ENCODE measurements at regions not wholly inside any gene's neighbourhood (a gene's known extent, or its start where the extent isn't known, plus 50 kb on each side); places are given as distances from the start of the nearest gene placed in this dataset.

DNA sequence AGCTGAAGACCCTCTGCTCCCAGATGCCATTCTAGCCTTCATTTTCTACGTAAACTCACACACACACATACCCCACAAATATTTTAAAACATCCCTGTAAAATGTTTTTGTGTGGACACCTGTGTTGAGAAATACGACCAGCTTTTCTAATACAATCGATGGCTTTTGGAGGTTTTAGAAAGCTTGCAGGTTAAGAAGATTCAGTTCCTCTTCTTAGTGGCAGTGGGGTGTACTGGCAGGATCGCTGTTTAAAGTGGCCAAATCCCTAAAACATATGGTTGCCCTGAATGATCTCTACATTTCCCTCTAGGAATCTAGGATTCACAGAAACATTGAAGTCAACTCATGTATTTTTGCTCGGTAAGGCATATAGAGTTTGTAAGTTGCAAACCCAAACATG, 236.3 kb downstream of the NSG2 start:
- intact Hi-C loops (cut with DNase I; ENCODE audit: low total_unique reads) (no loop called here), in situ Hi-C loops (cut with MboI; ENCODE audit: low sequenced_read_pairs in 4 of 4) (no loop called here)
- DNase-seq (no peak), ATAC-seq (no peak)
- TF ChIP-seq, protein P1, sequence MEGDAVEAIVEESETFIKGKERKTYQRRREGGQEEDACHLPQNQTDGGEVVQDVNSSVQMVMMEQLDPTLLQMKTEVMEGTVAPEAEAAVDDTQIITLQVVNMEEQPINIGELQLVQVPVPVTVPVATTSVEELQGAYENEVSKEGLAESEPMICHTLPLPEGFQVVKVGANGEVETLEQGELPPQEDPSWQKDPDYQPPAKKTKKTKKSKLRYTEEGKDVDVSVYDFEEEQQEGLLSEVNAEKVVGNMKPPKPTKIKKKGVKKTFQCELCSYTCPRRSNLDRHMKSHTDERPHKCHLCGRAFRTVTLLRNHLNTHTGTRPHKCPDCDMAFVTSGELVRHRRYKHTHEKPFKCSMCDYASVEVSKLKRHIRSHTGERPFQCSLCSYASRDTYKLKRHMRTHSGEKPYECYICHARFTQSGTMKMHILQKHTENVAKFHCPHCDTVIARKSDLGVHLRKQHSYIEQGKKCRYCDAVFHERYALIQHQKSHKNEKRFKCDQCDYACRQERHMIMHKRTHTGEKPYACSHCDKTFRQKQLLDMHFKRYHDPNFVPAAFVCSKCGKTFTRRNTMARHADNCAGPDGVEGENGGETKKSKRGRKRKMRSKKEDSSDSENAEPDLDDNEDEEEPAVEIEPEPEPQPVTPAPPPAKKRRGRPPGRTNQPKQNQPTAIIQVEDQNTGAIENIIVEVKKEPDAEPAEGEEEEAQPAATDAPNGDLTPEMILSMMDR (IDR thresholded peaks at IDR 0.05 in 4 of 5, conservative IDR thresholded peaks at IDR 0.05 in 1 of 5), result no peak
- TF ChIP-seq POLR2A (IDR thresholded peaks at IDR 0.05), result no peak
- no peaks in the 10 kb centered on the region for H3K9me3 ChIP-seq
- no peaks in the 10 kb centered on the region for H3K27me3 ChIP-seq
- H3K36me3 ChIP-seq, result no peaks in the 10 kb centered on the region
- H3K4me1 ChIP-seq, result no peaks in the 10 kb centered on the region
- no peak overlapping the region for H3K4me3 ChIP-seq
- no peak overlapping the region for H3K27ac ChIP-seq

DNA sequence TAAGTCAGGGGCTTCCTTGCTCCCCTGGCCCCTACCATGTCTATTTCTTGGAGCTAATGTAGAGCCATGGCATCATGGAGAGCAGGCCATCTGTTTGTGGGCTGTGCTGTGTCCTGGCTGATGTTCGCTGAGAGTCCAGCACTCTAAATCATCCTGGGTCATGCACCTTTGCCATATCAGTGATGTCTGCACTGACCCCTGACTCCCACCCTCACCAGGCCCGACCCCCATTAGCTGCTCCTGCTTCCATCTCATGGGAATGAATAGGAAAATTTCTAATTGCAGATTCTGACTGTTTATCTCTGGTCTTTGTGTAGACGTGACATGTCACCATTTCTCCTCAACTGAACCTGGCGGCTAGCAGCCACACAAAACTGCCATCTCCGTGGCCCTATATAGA, 236.9 kb downstream of the NSG2 start:
- Histone ChIP-seq H3K4me1 (no peaks in the 10 kb centered on the region), H3K9me3 (no peaks in the 10 kb centered on the region), H3K36me3 (no peaks in the 10 kb centered on the region), H3K27me3 (no peaks in the 10 kb centered on the region), H3K4me3 (no peak overlapping the region), H3K27ac (no peak overlapping the region)
- intact Hi-C loops (cut with DNase I; ENCODE audit: low total_unique reads), result no loop called here
- ATAC-seq (no peak), DNase-seq (no peak)
- TF ChIP-seq, protein P1 (IDR thresholded peaks at IDR 0.05 in 4 of 5, conservative IDR thresholded peaks at IDR 0.05 in 1 of 5), result no peak
- TF ChIP-seq POLR2A (IDR thresholded peaks at IDR 0.05), result no peak
- in situ Hi-C loops (cut with MboI; ENCODE audit: low sequenced_read_pairs in 4 of 4), result no loop called here

DNA sequence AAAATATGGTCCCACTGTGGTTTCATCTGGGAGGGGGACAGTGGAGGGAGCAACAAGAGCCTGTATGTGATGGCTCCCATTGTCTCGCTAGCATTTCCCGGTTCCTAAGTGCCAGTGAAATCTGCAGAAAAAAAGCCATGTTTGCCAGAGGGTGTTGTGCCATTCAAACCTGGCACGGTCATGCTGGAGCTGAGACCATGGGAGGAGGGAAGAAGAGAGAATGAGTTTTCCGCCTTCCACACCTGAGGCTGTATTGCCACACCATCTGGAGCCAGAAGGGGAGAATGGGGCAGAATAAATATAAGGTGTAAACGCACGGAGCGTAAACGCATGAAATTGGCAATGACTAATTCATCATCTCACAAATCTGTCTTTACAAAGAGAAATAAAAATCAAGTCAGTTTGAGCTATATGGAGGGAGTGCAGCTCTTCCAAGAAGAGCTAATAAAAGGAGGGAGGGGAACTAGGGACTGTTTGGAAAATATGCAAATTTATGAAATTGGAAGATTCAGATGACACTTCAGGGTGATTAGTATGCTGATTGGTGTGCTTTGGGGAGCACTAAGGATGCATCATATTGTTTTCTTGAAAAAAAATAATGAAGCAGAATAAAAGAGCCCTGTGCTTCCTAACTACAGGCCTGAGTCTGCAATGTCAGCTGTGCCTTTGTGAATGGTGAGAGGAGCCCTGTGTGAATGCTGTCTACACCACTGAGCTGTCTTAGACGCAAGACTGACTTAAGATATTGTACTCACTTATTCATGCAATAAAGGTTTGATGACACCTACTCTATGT, 237.9 kb downstream of the NSG2 start:
- ATAC-seq, result no peak
- Histone ChIP-seq H3K4me3 (no peak overlapping the region), H3K9me3 (no peaks in the 10 kb centered on the region), H3K36me3 (no peaks in the 10 kb centered on the region), H3K27ac (no peak overlapping the region), H3K27me3 (no peaks in the 10 kb centered on the region), H3K4me1 (no peaks in the 10 kb centered on the region)
- no peak for TF ChIP-seq POLR2A (IDR thresholded peaks at IDR 0.05)
- TF ChIP-seq, protein P1 (IDR thresholded peaks at IDR 0.05 in 4 of 5, conservative IDR thresholded peaks at IDR 0.05 in 1 of 5), result no peak
- in situ Hi-C loops (cut with MboI; ENCODE audit: low sequenced_read_pairs in 4 of 4), result no loop called here
- DNase-seq, result no peak
- intact Hi-C loops (cut with DNase I; ENCODE audit: low total_unique reads), result no loop called here

DNA sequence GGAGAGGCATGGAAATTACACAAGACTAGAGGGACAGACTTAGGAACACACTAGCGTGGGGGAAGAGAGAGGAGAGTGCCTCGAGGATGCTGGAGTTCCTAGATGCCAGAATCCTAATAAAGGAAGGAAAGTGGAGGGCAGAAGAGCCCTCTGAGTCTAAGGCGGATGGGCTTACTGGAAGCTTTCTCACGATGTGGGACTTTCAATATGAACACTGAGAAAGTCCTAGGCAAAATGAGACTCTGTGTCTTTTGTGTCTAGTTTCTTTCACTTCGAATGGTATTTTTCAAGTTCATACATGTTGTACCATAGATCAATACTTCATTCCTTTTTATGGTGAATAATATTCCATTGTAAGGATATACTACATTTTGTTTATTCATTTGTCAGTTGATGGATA, 239.4 kb downstream of the NSG2 start:
- Histone ChIP-seq H3K27ac (no peak overlapping the region), H3K4me1 (no peaks in the 10 kb centered on the region), H3K27me3 (no peaks in the 10 kb centered on the region), H3K9me3 (peaks cover 0 to 5% (median 0%) of the 10 kb centered on the region in 3 donors), H3K4me3 (no peak overlapping the region), H3K36me3 (no peaks in the 10 kb centered on the region)
- in situ Hi-C loops (cut with MboI; ENCODE audit: low sequenced_read_pairs in 4 of 4) (no loop called here), intact Hi-C loops (cut with DNase I; ENCODE audit: low total_unique reads) (no loop called here)
- TF ChIP-seq POLR2A (IDR thresholded peaks at IDR 0.05), result no peak
- TF ChIP-seq, protein P1 (IDR thresholded peaks at IDR 0.05 in 4 of 5, conservative IDR thresholded peaks at IDR 0.05 in 1 of 5), result no peak
- DNase-seq, result no peak
- ATAC-seq, result no peak

DNA sequence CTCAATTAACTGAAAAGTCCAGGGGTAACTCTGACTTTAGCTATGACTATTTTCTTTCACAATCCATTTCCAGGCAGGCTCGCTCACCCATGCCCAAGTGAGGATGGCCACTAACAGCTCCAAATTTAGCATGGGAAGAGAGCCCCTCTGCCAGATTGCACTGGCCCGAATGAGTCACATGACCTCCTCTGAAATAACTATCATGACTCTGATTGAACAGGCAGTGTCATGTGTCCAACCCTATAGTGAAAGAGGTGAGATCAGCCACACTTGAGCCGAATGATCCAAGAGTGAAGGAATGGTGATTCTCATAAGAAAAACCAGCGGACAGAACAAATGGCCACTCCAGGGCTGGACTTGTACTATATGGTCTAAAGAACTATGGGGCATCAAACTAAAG, 242.3 kb downstream of the NSG2 start:
- intact Hi-C loops (cut with DNase I; ENCODE audit: low total_unique reads) (no loop called here), in situ Hi-C loops (cut with MboI; ENCODE audit: low sequenced_read_pairs in 4 of 4) (no loop called here)
- no peak for ATAC-seq
- DNase-seq, result no peak
- Histone ChIP-seq H3K9me3 (peaks cover 0 to 7% (median 0%) of the 10 kb centered on the region in 3 donors), H3K27ac (no peak overlapping the region), H3K4me3 (no peak overlapping the region), H3K27me3 (no peaks in the 10 kb centered on the region), H3K4me1 (no peaks in the 10 kb centered on the region), H3K36me3 (no peaks in the 10 kb centered on the region)
- TF ChIP-seq, protein P1 (IDR thresholded peaks at IDR 0.05 in 4 of 5, conservative IDR thresholded peaks at IDR 0.05 in 1 of 5), result no peak
- TF ChIP-seq POLR2A (IDR thresholded peaks at IDR 0.05), result no peak

Data from gastrocnemius medialis (tissue), 4 donors.